ENCODE measurements at regions not wholly inside any gene's neighbourhood (a gene's known extent, or its start where the extent isn't known, plus 50 kb on each side); places are given as distances from the start of the nearest gene placed in this dataset.

- WGBS (ENCODE audit: extremely low coverage, insufficient coverage, insufficient read length), result no CpG with 5 or more reads among the region's 6 CpGs
- Histone ChIP-seq H3K36me3 (ENCODE audit: control insufficient read depth in 1 of 2, insufficient read depth in 2 of 2, low read length in 2 of 2) (no peaks in the 10 kb centered on the region), H3K27ac (ENCODE audit: low read depth, low read length) (no peak overlapping the region), H3K4me1 (ENCODE audit: control insufficient read depth in 1 of 2, insufficient read depth in 2 of 2, low read length in 2 of 2) (no peaks in the 10 kb centered on the region), H3K9me3 (ENCODE audit: insufficient read depth, low read depth, low read length) (no peaks in the 10 kb centered on the region), H3K27me3 (ENCODE audit: insufficient read depth, low read length) (no peaks in the 10 kb centered on the region), H3K79me2 (ENCODE audit: control insufficient read depth, insufficient read depth, low read length, poor library complexity) (no peaks in the 10 kb centered on the region), H3K4me3 (ENCODE audit: low read depth, low read length) (no peak overlapping the region), H2AFZ (ENCODE audit: insufficient read depth, low read length, poor library complexity) (no peak overlapping the region), H4K12ac (ENCODE audit: low read depth, low read length) (no peak overlapping the region), H3K23ac (ENCODE audit: low read length) (no peak overlapping the region), H2AK5ac (ENCODE audit: low read length) (no peak overlapping the region), H3K4ac (ENCODE audit: low read depth, low read length) (no peak overlapping the region), H2BK120ac (ENCODE audit: insufficient read depth, low read length, poor library complexity) (no peak overlapping the region), H3K9ac (ENCODE audit: low read length) (no peak overlapping the region), H3K14ac (ENCODE audit: low read length) (no peak overlapping the region), H4K8ac (ENCODE audit: low read depth, low read length) (no peak overlapping the region), H4K91ac (ENCODE audit: low read depth, low read length) (no peak overlapping the region), H2BK5ac (ENCODE audit: low read depth, low read length, poor library complexity) (no peak overlapping the region), H3K18ac (ENCODE audit: low read length) (no peak overlapping the region), H3K4me2 (ENCODE audit: low read length) (no peak overlapping the region), H3K79me1 (ENCODE audit: low read length) (no peaks in the 10 kb centered on the region), H2BK12ac (ENCODE audit: low read length) (no peak overlapping the region)
- no peak for DNase-seq
These were observed 108.7 kb upstream of the SSBP2 start for GRCh38 chr5:81859624-81860023.

DNA sequence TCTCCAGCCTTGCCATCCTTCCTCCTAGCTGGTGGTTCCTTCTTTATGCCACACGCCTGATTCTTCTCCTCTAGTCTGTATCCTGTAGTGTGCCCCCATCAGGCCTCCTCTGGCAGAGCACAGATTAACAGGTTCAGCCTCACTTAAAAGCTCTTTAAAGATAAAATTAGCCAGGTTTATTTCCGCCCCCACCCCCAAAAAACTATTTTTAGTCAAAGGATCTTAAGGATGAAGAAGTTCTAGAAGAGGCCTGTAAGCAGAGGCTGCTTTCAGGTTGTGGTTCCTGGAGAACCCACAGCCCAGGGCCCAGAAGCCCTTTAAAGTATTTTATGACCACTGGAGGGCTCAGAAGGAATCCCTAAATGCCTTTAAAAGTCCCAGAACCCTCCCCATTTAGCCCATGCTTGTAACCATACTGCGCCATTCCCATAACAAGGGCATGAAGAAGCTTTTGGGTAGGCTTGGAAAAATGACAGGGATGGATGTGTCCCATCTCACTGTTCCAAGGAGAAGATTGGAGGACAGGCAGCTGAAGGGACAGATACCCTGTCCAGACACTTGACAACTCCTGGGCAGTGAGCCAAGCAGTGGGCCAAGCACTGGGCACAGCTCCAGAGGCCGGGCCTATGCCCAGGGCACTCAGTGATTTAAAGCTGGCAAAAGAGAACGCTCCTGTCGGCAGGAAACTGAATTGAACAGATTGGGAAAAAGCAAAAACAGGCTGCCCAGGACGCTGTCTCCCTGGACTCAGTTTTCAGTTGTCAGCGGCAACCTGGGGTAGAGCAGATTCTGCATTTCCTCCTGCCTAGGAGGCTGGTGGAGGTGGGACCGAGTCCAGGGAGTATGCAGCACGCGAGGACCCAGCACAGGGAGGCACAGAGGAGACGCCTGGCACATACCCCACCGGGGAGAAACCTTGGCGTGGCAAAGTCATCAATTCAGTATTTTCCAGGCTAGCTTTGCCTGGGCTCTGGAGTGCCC lies 106.3 kb upstream of the SSBP2 start:
- H4K91ac ChIP-seq (ENCODE audit: low read depth, low read length), result no peak overlapping the region
- H3K14ac ChIP-seq (ENCODE audit: low read length), result no peak overlapping the region
- H3K4me3 ChIP-seq (ENCODE audit: low read depth, low read length), result peak overlapping the region; percentile 45
- no peaks in the 10 kb centered on the region for H3K27me3 ChIP-seq (ENCODE audit: insufficient read depth, low read length)
- no peak overlapping the region for H4K12ac ChIP-seq (ENCODE audit: low read depth, low read length)
- no peak overlapping the region for H2BK12ac ChIP-seq (ENCODE audit: low read length)
- no peak overlapping the region for H2BK120ac ChIP-seq (ENCODE audit: insufficient read depth, low read length, poor library complexity)
- no peak overlapping the region for H3K27ac ChIP-seq (ENCODE audit: low read depth, low read length)
- no peaks in the 10 kb centered on the region for H3K36me3 ChIP-seq (ENCODE audit: control insufficient read depth in 1 of 2, insufficient read depth in 2 of 2, low read length in 2 of 2)
- no peak overlapping the region for H2BK5ac ChIP-seq (ENCODE audit: low read depth, low read length, poor library complexity)
- no peak overlapping the region for H3K4ac ChIP-seq (ENCODE audit: low read depth, low read length)
- H3K79me2 ChIP-seq (ENCODE audit: control insufficient read depth, insufficient read depth, low read length, poor library complexity), result no peaks in the 10 kb centered on the region
- H3K9me3 ChIP-seq (ENCODE audit: insufficient read depth, low read depth, low read length), result no peaks in the 10 kb centered on the region
- H3K18ac ChIP-seq (ENCODE audit: low read length), result no peak overlapping the region
- peaks cover 4 to 6% of the 10 kb centered on the region in 2 experiments for H3K4me1 ChIP-seq (ENCODE audit: control insufficient read depth in 1 of 2, insufficient read depth in 2 of 2, low read length in 2 of 2)
- H2AK5ac ChIP-seq (ENCODE audit: low read length), result no peak overlapping the region
- no peak overlapping the region for H2AFZ ChIP-seq (ENCODE audit: insufficient read depth, low read length, poor library complexity)
- H3K79me1 ChIP-seq (ENCODE audit: low read length), result peaks cover 2% of the 10 kb centered on the region
- H3K23ac ChIP-seq (ENCODE audit: low read length), result no peak overlapping the region
- no peak for DNase-seq
- H3K9ac ChIP-seq (ENCODE audit: low read length), result peak overlapping the region; percentile 3
- H3K4me2 ChIP-seq (ENCODE audit: low read length), result no peak overlapping the region
- WGBS (ENCODE audit: extremely low coverage, insufficient coverage, insufficient read length), result no CpG with 5 or more reads among the region's 14 CpGs
- no peak overlapping the region for H4K8ac ChIP-seq (ENCODE audit: low read depth, low read length)

DNA sequence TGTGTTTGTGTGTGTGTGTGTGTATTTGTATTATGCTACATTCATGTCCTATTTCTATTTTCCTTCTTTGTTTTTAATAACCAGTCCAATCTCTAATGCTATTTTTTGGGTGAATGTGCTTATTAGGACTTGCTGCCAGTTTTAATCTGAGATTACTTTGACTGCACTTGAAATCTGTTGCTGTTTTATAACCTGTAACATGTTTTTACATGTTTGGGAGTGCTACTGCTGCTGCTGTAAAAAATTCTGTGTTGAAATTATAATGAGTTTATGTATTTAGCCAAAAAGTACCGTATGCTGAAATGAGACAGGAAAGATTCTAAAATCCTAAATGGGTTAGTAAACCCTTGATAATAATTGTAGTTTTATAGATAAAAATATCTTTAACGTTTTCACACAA lies 104.7 kb upstream of the SSBP2 start:
- Histone ChIP-seq H2AK5ac (ENCODE audit: low read length) (no peak overlapping the region), H3K14ac (ENCODE audit: low read length) (no peak overlapping the region), H3K9me3 (ENCODE audit: insufficient read depth, low read depth, low read length) (no peaks in the 10 kb centered on the region), H3K27me3 (ENCODE audit: insufficient read depth, low read length) (no peaks in the 10 kb centered on the region), H3K36me3 (ENCODE audit: control insufficient read depth in 1 of 2, insufficient read depth in 2 of 2, low read length in 2 of 2) (no peaks in the 10 kb centered on the region), H3K4ac (ENCODE audit: low read depth, low read length) (no peak overlapping the region), H3K9ac (ENCODE audit: low read length) (no peak overlapping the region), H2AFZ (ENCODE audit: insufficient read depth, low read length, poor library complexity) (no peak overlapping the region), H3K4me2 (ENCODE audit: low read length) (no peak overlapping the region), H4K8ac (ENCODE audit: low read depth, low read length) (no peak overlapping the region), H3K27ac (ENCODE audit: low read depth, low read length) (no peak overlapping the region), H4K12ac (ENCODE audit: low read depth, low read length) (no peak overlapping the region), H2BK5ac (ENCODE audit: low read depth, low read length, poor library complexity) (no peak overlapping the region), H3K18ac (ENCODE audit: low read length) (no peak overlapping the region), H4K91ac (ENCODE audit: low read depth, low read length) (no peak overlapping the region), H3K23ac (ENCODE audit: low read length) (no peak overlapping the region), H3K4me1 (ENCODE audit: control insufficient read depth in 1 of 2, insufficient read depth in 2 of 2, low read length in 2 of 2) (peaks cover 7 to 14% of the 10 kb centered on the region in 2 experiments), H3K79me2 (ENCODE audit: control insufficient read depth, insufficient read depth, low read length, poor library complexity) (no peaks in the 10 kb centered on the region), H3K4me3 (ENCODE audit: low read depth, low read length) (no peak overlapping the region), H3K79me1 (ENCODE audit: low read length) (peaks cover 13% of the 10 kb centered on the region), H2BK120ac (ENCODE audit: insufficient read depth, low read length, poor library complexity) (no peak overlapping the region), H2BK12ac (ENCODE audit: low read length) (no peak overlapping the region)
- WGBS (ENCODE audit: extremely low coverage, insufficient coverage, insufficient read length), result no CpG with 5 or more reads among the region's 2 CpGs
- no peak for DNase-seq

DNA sequence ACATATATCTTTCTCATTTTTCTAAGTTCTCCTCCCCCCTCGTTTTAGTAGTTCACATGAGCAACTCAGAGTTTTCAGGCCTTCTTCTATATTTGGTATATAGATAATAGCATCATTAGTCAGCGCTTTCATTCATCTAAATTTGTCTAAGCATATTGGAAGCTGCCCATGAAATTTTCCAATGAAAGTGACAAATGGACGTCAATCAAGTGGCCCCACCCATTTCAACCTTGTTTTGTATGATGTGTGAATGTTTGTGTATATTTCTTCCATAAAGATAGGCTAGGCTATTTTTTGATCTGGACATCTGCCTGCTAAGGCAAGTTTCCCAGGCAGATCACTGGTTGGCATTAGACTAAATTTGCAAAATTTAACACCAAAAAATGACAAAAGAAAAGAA lies 104.0 kb upstream of the SSBP2 start:
- Histone ChIP-seq H3K4me3 (ENCODE audit: low read depth, low read length) (no peak overlapping the region), H3K79me2 (ENCODE audit: control insufficient read depth, insufficient read depth, low read length, poor library complexity) (no peaks in the 10 kb centered on the region), H3K4me1 (ENCODE audit: control insufficient read depth in 1 of 2, insufficient read depth in 2 of 2, low read length in 2 of 2) (peaks cover 10 to 16% of the 10 kb centered on the region in 2 experiments), H3K36me3 (ENCODE audit: control insufficient read depth in 1 of 2, insufficient read depth in 2 of 2, low read length in 2 of 2) (no peaks in the 10 kb centered on the region), H3K14ac (ENCODE audit: low read length) (no peak overlapping the region), H2BK5ac (ENCODE audit: low read depth, low read length, poor library complexity) (no peak overlapping the region), H3K18ac (ENCODE audit: low read length) (no peak overlapping the region), H2BK12ac (ENCODE audit: low read length) (no peak overlapping the region), H3K4ac (ENCODE audit: low read depth, low read length) (no peak overlapping the region), H3K4me2 (ENCODE audit: low read length) (no peak overlapping the region), H2AK5ac (ENCODE audit: low read length) (no peak overlapping the region), H4K12ac (ENCODE audit: low read depth, low read length) (no peak overlapping the region), H3K23ac (ENCODE audit: low read length) (no peak overlapping the region), H3K79me1 (ENCODE audit: low read length) (peaks cover 13% of the 10 kb centered on the region), H2BK120ac (ENCODE audit: insufficient read depth, low read length, poor library complexity) (no peak overlapping the region), H4K8ac (ENCODE audit: low read depth, low read length) (no peak overlapping the region), H3K27ac (ENCODE audit: low read depth, low read length) (no peak overlapping the region), H3K9me3 (ENCODE audit: insufficient read depth, low read depth, low read length) (no peaks in the 10 kb centered on the region), H3K9ac (ENCODE audit: low read length) (no peak overlapping the region), H4K91ac (ENCODE audit: low read depth, low read length) (no peak overlapping the region), H3K27me3 (ENCODE audit: insufficient read depth, low read length) (no peaks in the 10 kb centered on the region), H2AFZ (ENCODE audit: insufficient read depth, low read length, poor library complexity) (no peak overlapping the region)
- DNase-seq, result no peak
- WGBS (ENCODE audit: extremely low coverage, insufficient coverage, insufficient read length), result no CpG with 5 or more reads among the region's 3 CpGs

Data from trophoblast cell (in vitro differentiated cells and primary cell).